ENCODE measurements at regions not wholly inside any gene's neighbourhood (a gene's known extent, or its start where the extent isn't known, plus 50 kb on each side); places are given as distances from the start of the nearest gene placed in this dataset.

- TF ChIP-seq CTCF (IDR thresholded peaks at IDR 0.05) (no peak), POLR2A (IDR thresholded peaks at IDR 0.05) (no peak)
Observed at GRCh38 chr18:59959073-59959472, 59.3 kb downstream of the PMAIP1 start.

All from adrenal gland (tissue), 5 donors.